ENCODE measurements at regions not wholly inside any gene's neighbourhood (a gene's known extent, or its start where the extent isn't known, plus 50 kb on each side); places are given as distances from the start of the nearest gene placed in this dataset.
"Not testable (repeated sequence)": the region's sequence is repeated elsewhere in the genome, so short reads cannot be mapped to it uniquely, and the experiment has no call there.

DNA sequence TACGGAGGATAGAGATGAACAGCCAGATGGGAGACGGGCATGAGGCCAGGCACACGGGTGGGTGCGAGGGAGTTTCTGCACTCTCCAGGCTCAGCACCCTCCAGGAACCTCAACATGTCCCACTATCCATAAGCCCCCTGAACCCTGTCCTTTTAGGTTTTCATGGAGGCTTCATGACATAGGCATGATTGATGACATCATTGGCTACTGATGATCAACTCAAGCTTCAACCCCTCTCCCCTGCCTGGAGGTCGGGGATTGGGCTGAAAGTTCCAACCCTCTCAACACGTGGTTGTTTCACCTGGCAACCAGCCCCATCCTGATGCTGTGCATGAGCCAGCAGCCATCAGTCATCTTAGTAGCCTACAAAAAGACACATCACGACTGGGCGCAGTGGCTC is 360.7 kb upstream of the AUTS2 start:
- DNase-seq = no peak
- Histone ChIP-seq H3K4me3 (no peak overlapping the region), H3K9me3 (no peaks in the 10 kb centered on the region), H3K27me3 (no peaks in the 10 kb centered on the region), H3K4me1 (ENCODE audit: insufficient read depth) (no peaks in the 10 kb centered on the region), H3K36me3 (no peaks in the 10 kb centered on the region), H3K27ac (no peak overlapping the region)
- WGBS, 3 donors = 39 to 57% (median 51%) methylated on average over 8 of the region's 8 CpGs
- intact Hi-C loops (cut with DNase I) = no loop called here
- TF ChIP-seq POLR2A (IDR thresholded peaks at IDR 0.05) (no peak), EP300 (IDR thresholded peaks at IDR 0.05) (no peak)
- TF ChIP-seq, protein P1, sequence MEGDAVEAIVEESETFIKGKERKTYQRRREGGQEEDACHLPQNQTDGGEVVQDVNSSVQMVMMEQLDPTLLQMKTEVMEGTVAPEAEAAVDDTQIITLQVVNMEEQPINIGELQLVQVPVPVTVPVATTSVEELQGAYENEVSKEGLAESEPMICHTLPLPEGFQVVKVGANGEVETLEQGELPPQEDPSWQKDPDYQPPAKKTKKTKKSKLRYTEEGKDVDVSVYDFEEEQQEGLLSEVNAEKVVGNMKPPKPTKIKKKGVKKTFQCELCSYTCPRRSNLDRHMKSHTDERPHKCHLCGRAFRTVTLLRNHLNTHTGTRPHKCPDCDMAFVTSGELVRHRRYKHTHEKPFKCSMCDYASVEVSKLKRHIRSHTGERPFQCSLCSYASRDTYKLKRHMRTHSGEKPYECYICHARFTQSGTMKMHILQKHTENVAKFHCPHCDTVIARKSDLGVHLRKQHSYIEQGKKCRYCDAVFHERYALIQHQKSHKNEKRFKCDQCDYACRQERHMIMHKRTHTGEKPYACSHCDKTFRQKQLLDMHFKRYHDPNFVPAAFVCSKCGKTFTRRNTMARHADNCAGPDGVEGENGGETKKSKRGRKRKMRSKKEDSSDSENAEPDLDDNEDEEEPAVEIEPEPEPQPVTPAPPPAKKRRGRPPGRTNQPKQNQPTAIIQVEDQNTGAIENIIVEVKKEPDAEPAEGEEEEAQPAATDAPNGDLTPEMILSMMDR (IDR thresholded peaks at IDR 0.05) = no peak

DNA sequence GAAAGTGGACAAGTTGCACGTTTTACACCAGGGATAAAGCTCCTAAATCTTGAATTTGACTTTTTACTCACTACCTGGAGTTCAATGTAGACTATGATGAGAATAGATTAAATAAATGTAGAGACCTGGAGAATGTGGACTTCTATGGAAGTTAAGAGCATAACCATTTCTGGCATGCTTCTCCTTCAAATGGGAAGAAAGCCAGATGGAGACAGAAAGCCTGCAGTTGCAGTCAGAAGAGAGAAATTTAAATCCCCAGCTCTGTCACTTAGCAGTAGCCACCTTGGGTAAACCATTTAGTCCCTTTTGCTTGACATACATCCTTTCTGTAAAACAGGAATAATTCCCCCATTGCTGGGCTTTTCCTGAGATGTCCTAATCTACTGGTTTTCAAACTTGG is 355.3 kb upstream of the AUTS2 start:
- TF ChIP-seq EP300 (IDR thresholded peaks at IDR 0.05) (no peak), POLR2A (IDR thresholded peaks at IDR 0.05) (no peak)
- TF ChIP-seq, protein P1 (IDR thresholded peaks at IDR 0.05) = no peak
- WGBS, 3 donors = 63 to 91% (median 74%) methylated on average over 1 of the region's 1 CpG
- Histone ChIP-seq H3K27me3 (no peaks in the 10 kb centered on the region), H3K9me3 (no peaks in the 10 kb centered on the region), H3K27ac (no peak overlapping the region), H3K4me1 (ENCODE audit: insufficient read depth) (no peaks in the 10 kb centered on the region), H3K4me3 (no peak overlapping the region), H3K36me3 (no peaks in the 10 kb centered on the region)
- no peak for DNase-seq
- intact Hi-C loops (cut with DNase I) = no loop called here

DNA sequence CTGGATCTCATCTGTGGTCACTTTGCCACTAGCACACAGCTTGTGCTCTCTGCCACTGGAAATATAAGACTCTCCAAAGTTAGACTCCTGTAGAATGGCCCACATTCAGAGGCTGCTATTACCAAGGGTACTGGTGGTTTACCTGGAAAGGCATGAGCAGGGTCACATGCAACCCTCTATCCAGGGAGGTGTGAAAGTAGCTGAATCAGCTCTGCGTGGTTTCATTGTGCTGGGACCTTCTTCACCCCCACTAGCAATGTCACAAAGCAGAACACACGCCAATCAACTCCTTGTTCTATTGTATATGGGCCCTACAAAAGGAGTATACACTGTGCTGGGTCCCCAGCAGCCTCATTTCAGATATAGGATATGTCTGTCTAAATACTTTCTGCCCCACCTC is 353.6 kb upstream of the AUTS2 start:
- no peaks in the 10 kb centered on the region for H3K9me3 ChIP-seq
- 94 to 95% (median 94%) methylated on average over 2 of the region's 2 CpGs for WGBS, 3 donors
- H3K27ac ChIP-seq = no peak overlapping the region
- TF ChIP-seq, protein P1 (IDR thresholded peaks at IDR 0.05) = no peak
- TF ChIP-seq POLR2A (IDR thresholded peaks at IDR 0.05) (no peak), EP300 (IDR thresholded peaks at IDR 0.05) (no peak)
- no peaks in the 10 kb centered on the region for H3K36me3 ChIP-seq
- intact Hi-C loops (cut with DNase I) = no loop called here
- H3K4me3 ChIP-seq = no peak overlapping the region
- no peaks in the 10 kb centered on the region for H3K4me1 ChIP-seq (ENCODE audit: insufficient read depth)
- H3K27me3 ChIP-seq = no peaks in the 10 kb centered on the region
- no peak for DNase-seq

DNA sequence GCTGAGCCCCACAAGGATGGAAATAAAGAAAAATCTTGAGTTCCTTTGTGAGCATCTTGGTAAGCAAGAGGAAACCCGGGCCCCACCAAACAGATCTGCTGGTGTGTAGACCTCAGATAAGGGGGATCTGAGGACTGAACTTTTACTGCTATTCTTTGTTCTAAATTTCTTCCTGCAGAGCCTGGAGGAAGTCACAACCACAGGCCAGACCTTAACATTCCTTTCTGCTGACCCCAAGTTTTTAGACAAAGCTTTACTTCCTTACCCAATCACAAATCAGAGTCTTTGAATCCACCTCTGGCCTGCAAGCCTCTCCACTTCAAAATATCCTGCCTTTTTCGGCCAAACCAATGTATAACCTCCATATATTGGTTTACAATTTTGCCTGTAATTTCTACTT is 352.6 kb upstream of the AUTS2 start:
- intact Hi-C loops (cut with DNase I) = no loop called here
- WGBS, 3 donors = 8 to 38% (median 16%) methylated on average over 2 of the region's 2 CpGs
- H3K27me3 ChIP-seq = no peaks in the 10 kb centered on the region
- no peaks in the 10 kb centered on the region for H3K9me3 ChIP-seq
- H3K4me1 ChIP-seq (ENCODE audit: insufficient read depth) = no peaks in the 10 kb centered on the region
- no peak overlapping the region for H3K27ac ChIP-seq
- no peaks in the 10 kb centered on the region for H3K36me3 ChIP-seq
- TF ChIP-seq EP300 (IDR thresholded peaks at IDR 0.05) = no peak
- TF ChIP-seq, protein P1 (IDR thresholded peaks at IDR 0.05) = no peak
- TF ChIP-seq POLR2A (IDR thresholded peaks at IDR 0.05) = no peak
- no peak overlapping the region for H3K4me3 ChIP-seq
- DNase-seq = no peak

DNA sequence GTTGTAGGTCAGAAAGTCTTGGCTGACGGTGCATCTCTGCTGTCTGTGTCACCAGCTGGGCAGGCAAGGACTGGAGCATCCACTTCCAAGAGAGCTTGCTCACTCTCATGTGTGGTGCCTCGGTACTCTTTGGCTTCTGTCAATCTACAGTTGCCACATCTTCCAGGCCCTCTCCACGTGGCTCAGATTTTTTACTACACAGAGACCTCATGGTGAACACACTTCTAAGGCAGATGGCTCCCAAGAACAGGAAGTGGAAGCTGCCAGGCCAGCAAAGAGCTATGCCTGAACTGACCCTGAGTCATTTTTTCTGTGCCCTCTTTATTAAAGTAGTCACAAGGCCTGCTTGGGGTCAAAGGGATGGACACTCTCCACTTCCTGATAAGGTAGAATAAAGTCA is 351.5 kb upstream of the AUTS2 start:
- TF ChIP-seq POLR2A (IDR thresholded peaks at IDR 0.05) = no peak
- TF ChIP-seq, protein P1 (IDR thresholded peaks at IDR 0.05) = no peak
- no peak for TF ChIP-seq EP300 (IDR thresholded peaks at IDR 0.05)
- no peaks in the 10 kb centered on the region for H3K27me3 ChIP-seq
- intact Hi-C loops (cut with DNase I) = no loop called here
- no peak overlapping the region for H3K4me3 ChIP-seq
- 85 to 92% (median 86%) methylated on average over 3 of the region's 3 CpGs for WGBS, 3 donors
- no peaks in the 10 kb centered on the region for H3K36me3 ChIP-seq
- no peak overlapping the region for H3K27ac ChIP-seq
- no peak for DNase-seq
- no peaks in the 10 kb centered on the region for H3K9me3 ChIP-seq
- no peaks in the 10 kb centered on the region for H3K4me1 ChIP-seq (ENCODE audit: insufficient read depth)

DNA sequence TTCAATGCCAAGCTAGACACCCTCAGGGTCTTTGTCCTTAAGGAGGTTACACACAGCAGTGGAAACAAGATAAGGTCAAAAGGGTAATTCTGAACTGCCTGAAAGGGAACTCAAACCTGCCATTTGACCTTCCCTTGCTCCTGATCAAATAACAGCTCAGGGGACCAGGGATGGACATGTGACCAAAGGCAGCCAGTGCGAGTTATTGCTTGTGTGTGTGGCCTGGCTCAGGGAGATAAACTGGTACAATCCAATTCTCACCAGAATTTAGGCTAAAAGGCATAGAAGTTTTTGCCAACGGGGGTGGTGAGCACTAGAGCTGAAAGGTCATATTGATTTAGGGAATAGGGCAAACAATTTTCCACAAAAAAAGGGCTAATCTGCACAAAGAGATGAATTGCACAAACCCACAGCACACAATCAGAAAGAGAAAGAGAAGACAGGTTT is 349.9 kb upstream of the AUTS2 start:
- H3K27ac ChIP-seq; intact Hi-C loops (cut with DNase I); H3K36me3 ChIP-seq; H3K27me3 ChIP-seq; DNase-seq; H3K4me3 ChIP-seq; H3K4me1 ChIP-seq (ENCODE audit: insufficient read depth); H3K9me3 ChIP-seq: not testable (repeated sequence)
- 72 to 79% (median 72%) methylated on average over 2 of the region's 2 CpGs for WGBS, 3 donors

All from ovary (tissue), 7 donors.